ENCODE measurements at regions not wholly inside any gene's neighbourhood (a gene's known extent, or its start where the extent isn't known, plus 50 kb on each side); places are given as distances from the start of the nearest gene placed in this dataset.

GRCh38 chr6:14511061-14511586 lies 393.6 kb downstream of the CD83 start:
- 89 to 96% methylated on average over 2 of the region's 2 CpGs for WGBS, 2 donors
- no peak for ATAC-seq
- intact Hi-C loops (cut with DNase I), result no loop called here
- Histone ChIP-seq H3K4me1 (no peaks in the 10 kb centered on the region), H3K4me3 (no peak overlapping the region), H3K9me3 (no peaks in the 10 kb centered on the region), H3K27me3 (no peaks in the 10 kb centered on the region), H3K27ac (no peak overlapping the region), H3K36me3 (no peaks in the 10 kb centered on the region)
- no peak for DNase-seq
- TF ChIP-seq CTCF (IDR thresholded peaks at IDR 0.05), result no peak

GRCh38 chr6:14512246-14512645 lies 394.7 kb downstream of the CD83 start:
- Histone ChIP-seq H3K27ac (no peak overlapping the region), H3K4me3 (no peak overlapping the region), H3K27me3 (no peaks in the 10 kb centered on the region), H3K36me3 (no peaks in the 10 kb centered on the region), H3K4me1 (no peaks in the 10 kb centered on the region), H3K9me3 (no peaks in the 10 kb centered on the region)
- DNase-seq (no peak), ATAC-seq (no peak)
- WGBS, 2 donors, result 88 to 89% methylated on average over 3 of the region's 3 CpGs
- intact Hi-C loops (cut with DNase I), result no loop called here
- no peak for TF ChIP-seq CTCF (IDR thresholded peaks at IDR 0.05)

- ATAC-seq (no peak), DNase-seq (no peak)
- intact Hi-C loops (cut with DNase I), result no loop called here
- no peak for TF ChIP-seq CTCF (IDR thresholded peaks at IDR 0.05)
- Histone ChIP-seq H3K27me3 (no peaks in the 10 kb centered on the region), H3K4me1 (peaks cover 0 to 11% (median 0%) of the 10 kb centered on the region in 9 donors), H3K36me3 (no peaks in the 10 kb centered on the region), H3K4me3 (no peak overlapping the region), H3K9me3 (no peaks in the 10 kb centered on the region), H3K27ac (no peak overlapping the region)
- 86% methylated on average over 7 of the region's 7 CpGs for WGBS, 2 donors
These were observed 396.2 kb downstream of the CD83 start for GRCh38 chr6:14513496-14514393.

GRCh38 chr6:14516956-14517355 lies 399.4 kb downstream of the CD83 start:
- Histone ChIP-seq H3K4me1 (peaks cover 0 to 15% (median 0%) of the 10 kb centered on the region in 9 donors), H3K4me3 (no peak overlapping the region), H3K9me3 (no peaks in the 10 kb centered on the region), H3K36me3 (no peaks in the 10 kb centered on the region), H3K27me3 (no peaks in the 10 kb centered on the region), H3K27ac (no peak overlapping the region)
- TF ChIP-seq CTCF (IDR thresholded peaks at IDR 0.05), result no peak
- ATAC-seq (no peak), DNase-seq (no peak)
- intact Hi-C loops (cut with DNase I), result no loop called here
- WGBS, 2 donors, result 82 to 84% methylated on average over 11 of the region's 11 CpGs
